HepG2 (cell line): ENCODE measurements at regions not wholly inside any gene's neighbourhood (a gene's known extent, or its start where the extent isn't known, plus 50 kb on each side); places are given as distances from the start of the nearest gene placed in this dataset.

Source experiments
- ATAC-seq: fragments of 200-7000 bp; cut with Tn5 transposase; 3 replicates; pipeline ENCODE4 v1.9.1; 2020; ENCODE audit warnings: mild to moderate bottlenecking, moderate library complexity
- BruUV-seq: library from RNA; stranded (reverse); fragments of 400-500 nt; replicated peaks from 2 replicates; lab custom pipeline; 2021; lab: Mats Ljungman, UMichigan
- CTCF ChIA-PET: fragments of 300-600 bp; formaldehyde crosslinking; extraction: SDS; loops from one replicate; lab custom pipeline; 2021; ENCODE audit warnings: low total read pairs, inconsistent platforms, low intra/inter-chr PET ratio; lab: Yijun Ruan, JAX
- POLR2A ChIA-PET: fragments of 350-600 bp; sonication (Branson Sonifier 250); formaldehyde crosslinking; loops from one replicate; lab custom pipeline; 2020; ENCODE audit warnings: antibody characterized with exemption, inconsistent platforms; lab: Yijun Ruan, JAX
- DNase-seq: peaks from one replicate; pipeline ENCODE4 v3.0.0-alpha.2; 2015; ENCODE audit warnings: low spot score
- FAIRE-seq: peaks from 3 replicates; lab custom pipeline; 2011; peaks lifted over from hg19 to GRCh38; lab: Jason Lieb, UNC
- H2AFZ ChIP-seq: one replicate; pipeline ENCODE4 v1.6.1; 2011; ENCODE audit warnings: low read length, inconsistent platforms
- H3K27ac ChIP-seq: fragments of 300-600 bp; 3 replicates; pipeline ENCODE4 v1.8.0; 2011; ENCODE audit warnings: mixed run types, mild to moderate bottlenecking, mixed read lengths, low read length, inconsistent platforms; ENCODE audit not compliant: insufficient read depth; ENCODE audit errors: extremely low read length
- H3K27me3 ChIP-seq, 2 experiments: fragments of 200-600 bp in 1 of 2; 2 replicates in 1 of 2; 3 replicates in 1 of 2; pipeline versions ENCODE4 v1.6.0 to v1.8.0; 2011; ENCODE audit warnings: low read length in 2 of 2, mild to moderate bottlenecking in 2 of 2, moderate library complexity in 2 of 2, inconsistent platforms in 1 of 2; ENCODE audit not compliant: insufficient read depth in 2 of 2, control insufficient read depth in 1 of 2
- H3K36me3 ChIP-seq, 2 experiments: fragments of 200-600 bp in 1 of 2; replicated peaks in 1 of 2; 2 replicates in 1 of 2; 3 replicates in 1 of 2; pipeline versions ENCODE4 v1.5.1 to v1.8.0; 2011; ENCODE audit warnings: low read length in 2 of 2, inconsistent platforms in 1 of 2; ENCODE audit not compliant: insufficient read depth in 2 of 2, control insufficient read depth in 1 of 2
- H3K4me1 ChIP-seq: 2 replicates; pipeline ENCODE4 v1.5.1; 2012; ENCODE audit warnings: low read length, inconsistent platforms; ENCODE audit not compliant: insufficient read depth
- H3K4me2 ChIP-seq: 2 replicates; pipeline ENCODE4 v1.6.0; 2011; ENCODE audit warnings: low read depth, low read length, inconsistent platforms
- H3K4me3 ChIP-seq, 3 experiments: fragments of 200-600 bp in 1 of 3; sonication (generic), shearing (Covaris generic) in 1 of 3; replicated peaks in 1 of 3; 2 replicates each; pipeline ENCODE4 v1.5.1; 2011 to 2016; ENCODE audit warnings: low read length in 3 of 3, inconsistent platforms in 2 of 3, low read depth in 2 of 3, mild to moderate bottlenecking in 2 of 3, control low read depth in 1 of 3, mixed read lengths in 1 of 3; ENCODE audit not compliant: insufficient read depth in 1 of 3
- H3K79me2 ChIP-seq: one replicate; pipeline ENCODE4 v1.6.1; 2011; ENCODE audit warnings: low read length, inconsistent platforms; ENCODE audit not compliant: insufficient read depth
- H3K9ac ChIP-seq: 2 replicates; pipeline ENCODE4 v1.6.0; 2011; ENCODE audit warnings: mild to moderate bottlenecking, low read depth, low read length, inconsistent platforms; ENCODE audit not compliant: insufficient read depth
- H3K9me3 ChIP-seq: 2 replicates; pipeline ENCODE4 v1.5.1; 2012; ENCODE audit warnings: mild to moderate bottlenecking, low read length
- H4K20me1 ChIP-seq: 2 replicates; pipeline ENCODE4 v1.6.0; 2011; ENCODE audit warnings: inconsistent platforms, mild to moderate bottlenecking, low read length, moderate library complexity; ENCODE audit not compliant: insufficient read depth
- FOXK1 ChIP-seq: sonication (generic); formaldehyde crosslinking; IDR thresholded peaks from 2 replicates; pipeline ENCODE4 v1.4.0; 2020; ENCODE audit warnings: low read depth, missing genetic modification reagents, borderline replicate concordance
- MAF1 ChIP-seq: sonication (generic); formaldehyde crosslinking; IDR thresholded peaks from 2 replicates; pipeline ENCODE4 v1.5.0; 2020; ENCODE audit warnings: missing genetic modification reagents, borderline replicate concordance
- MED8 ChIP-seq: sonication (generic); formaldehyde crosslinking; IDR thresholded peaks from 2 replicates; pipeline ENCODE4 v1.8.1; 2023; ENCODE audit warnings: mild to moderate bottlenecking, missing genetic modification reagents; ENCODE audit not compliant: insufficient replicate concordance
- PRDM15 ChIP-seq: sonication (generic); formaldehyde crosslinking; IDR thresholded peaks from 2 replicates; pipeline ENCODE4 v1.4.0; 2020; ENCODE audit warnings: missing genetic modification reagents
- SMARCE1 ChIP-seq: fragments of 450-650 bp; IDR thresholded peaks from 2 replicates; pipeline ENCODE4 v1.6.1; 2017; ENCODE audit warnings: borderline replicate concordance
- SOX5 ChIP-seq: IDR thresholded peaks from 2 replicates; pipeline ENCODE4 v1.6.1; 2016; ENCODE audit warnings: borderline replicate concordance
- ZNF136 ChIP-seq: sonication (generic); formaldehyde crosslinking; IDR thresholded peaks from 2 replicates; pipeline ENCODE4 v1.8.1; 2022; ENCODE audit warnings: low read depth, mild to moderate bottlenecking, moderate library complexity, missing genetic modification reagents
- ZNF7 ChIP-seq: IDR thresholded peaks from 2 replicates; pipeline ENCODE4 v1.6.1; 2016; ENCODE audit warnings: missing biosample characterization, missing genetic modification reagents
- ZNF704 ChIP-seq: sonication (generic); formaldehyde crosslinking; IDR thresholded peaks from 2 replicates; pipeline ENCODE4 v1.8.1; 2023; ENCODE audit warnings: mild to moderate bottlenecking, inconsistent platforms, moderate library complexity, missing genetic modification reagents, borderline replicate concordance
- WGBS: methylation state at CpG from one replicate; pipeline ENCODE4 v1.1.6; 2017; ENCODE audit warnings: low lambda C conversion rate; 5-methylcytosine and 5-hydroxymethylcytosine counted together
- in situ Hi-C: cut with HindIII; loops from 2 replicates; pipeline ENCODE4 v1.10.0; 2017; ENCODE audit warnings: low pct_unique_long_range_greater_than_20kb; ENCODE audit not compliant: extremely low pct_ligation_motif_present
- intact Hi-C: fragments of 100-400 bp; cut with micrococcal nuclease; formaldehyde crosslinking; loops from one replicate; pipeline ENCODE4 v1.10.0; 2022; ENCODE audit not compliant: unreplicated experiment

- H3K4me3 ChIP-seq = no peak overlapping the region
- ChIA-PET CTCF (no interaction called here), POLR2A (no interaction called here)
- H3K4me2 ChIP-seq = no peak overlapping the region
- no peak overlapping the region for H2AFZ ChIP-seq
- H3K36me3 ChIP-seq = no peaks in the 10 kb centered on the region
- H3K27me3 ChIP-seq = no peaks in the 10 kb centered on the region
- H3K79me2 ChIP-seq = no peaks in the 10 kb centered on the region
- no peaks in the 10 kb centered on the region for H3K9me3 ChIP-seq
- H3K9ac ChIP-seq = no peak overlapping the region
- DNase-seq (no peak), ATAC-seq (no peak), FAIRE-seq (no peak)
- TF ChIP-seq MED8 (CRISPR knock-in tag) (no peak), MAF1 (CRISPR knock-in tag) (no peak), FOXK1 (CRISPR knock-in tag) (no peak), SOX5 (CRISPR knock-in tag) (no peak), ZNF704 (CRISPR knock-in tag) (no peak)
- H3K27ac ChIP-seq = no peak overlapping the region
- intact Hi-C loops = no loop called here
- BruUV-seq = no TSS peak
- H3K4me1 ChIP-seq = no peaks in the 10 kb centered on the region
- no peaks in the 10 kb centered on the region for H4K20me1 ChIP-seq
- in situ Hi-C loops = no loop called here
- 7% methylated on average over 3 of the region's 3 CpGs for WGBS
These were observed 831.2 kb downstream of the EPHA7 start for GRCh38 chr6:92588148-92588547.

GRCh38 chr6:92587525-92587924 is 831.8 kb downstream of the EPHA7 start:
- no peaks in the 10 kb centered on the region for H3K79me2 ChIP-seq
- no peaks in the 10 kb centered on the region for H3K36me3 ChIP-seq
- no peak for DNase-seq
- ChIA-PET CTCF (no interaction called here), POLR2A (no interaction called here)
- no peak for TF ChIP-seq SMARCE1
- no peak for TF ChIP-seq ZNF136 (CRISPR knock-in tag)
- no peak for TF ChIP-seq ZNF7 (CRISPR knock-in tag)
- TF ChIP-seq PRDM15 (CRISPR knock-in tag) = no peak
- H3K4me1 ChIP-seq = no peaks in the 10 kb centered on the region
- no peak for ATAC-seq
- no TSS peak for BruUV-seq
- in situ Hi-C loops = no loop called here
- FAIRE-seq = no peak
- no peaks in the 10 kb centered on the region for H4K20me1 ChIP-seq
- H3K4me2 ChIP-seq = no peak overlapping the region
- no peak overlapping the region for H3K27ac ChIP-seq
- WGBS = 0% methylated on average over 1 of the region's 1 CpG
- intact Hi-C loops = no loop called here
- no peak overlapping the region for H2AFZ ChIP-seq
- no peaks in the 10 kb centered on the region for H3K27me3 ChIP-seq
- H3K9me3 ChIP-seq = no peaks in the 10 kb centered on the region
- no peak overlapping the region for H3K4me3 ChIP-seq
- no peak overlapping the region for H3K9ac ChIP-seq
